Renal cortex interstitium (tissue), 11 donors: ENCODE measurements at regions not wholly inside any gene's neighbourhood (a gene's known extent, or its start where the extent isn't known, plus 50 kb on each side); places are given as distances from the start of the nearest gene placed in this dataset.

Experiments used
- DNase-seq, 11 donors: peaks; one replicate each; pipeline ENCODE4 v3.0.0-alpha.2; 2013; ENCODE audit warnings: low read depth in 9 of 11, low spot score in 4 of 11; ENCODE audit errors: extremely low read depth in 1 of 11

- no peak for DNase-seq
These were observed 224.1 kb downstream of the ACTL7B start for GRCh38 chr9:108631496-108632285.

GRCh38 chr9:108628316-108628715 is 227.5 kb downstream of the ACTL7B start:
- DNase-seq = no peak

- no peak for DNase-seq
These were observed 229.0 kb downstream of the ACTL7B start for GRCh38 chr9:108626743-108627142.

- no peak for DNase-seq
These were observed 233.6 kb downstream of the ACTL7B start for GRCh38 chr9:108621991-108622855.

GRCh38 chr9:108620767-108621166 is 235.0 kb downstream of the ACTL7B start:
- DNase-seq = no peak

- DNase-seq = no peak
These were observed 236.8 kb downstream of the ACTL7B start for GRCh38 chr9:108618906-108619550.

GRCh38 chr9:108617676-108618075 is 238.1 kb downstream of the ACTL7B start:
- DNase-seq = no peak

- DNase-seq = no peak
These were observed 240.6 kb downstream of the ACTL7B start for GRCh38 chr9:108615152-108615551.

GRCh38 chr9:108612513-108612912 is 243.3 kb downstream of the ACTL7B start:
- DNase-seq = no peak

- DNase-seq = no peak
These were observed 245.9 kb downstream of the ACTL7B start for GRCh38 chr9:108609897-108610253.

GRCh38 chr9:108609227-108609896 is 246.4 kb downstream of the ACTL7B start:
- no peak for DNase-seq

- no peak for DNase-seq
These were observed 248.2 kb downstream of the ACTL7B start for GRCh38 chr9:108607607-108608006.

- no peak for DNase-seq
These were observed 249.4 kb downstream of the ACTL7B start for GRCh38 chr9:108606401-108606800.

- no peak for DNase-seq
These were observed 252.6 kb downstream of the ACTL7B start for GRCh38 chr9:108603141-108603540.

- DNase-seq = no peak
These were observed 254.9 kb downstream of the ACTL7B start for GRCh38 chr9:108600896-108601295.

GRCh38 chr9:108599571-108599970 is 256.2 kb downstream of the ACTL7B start:
- DNase-seq = no peak

GRCh38 chr9:108591121-108591520 is 264.7 kb downstream of the ACTL7B start:
- DNase-seq = no peak

GRCh38 chr9:108588246-108588645 is 267.5 kb downstream of the ACTL7B start:
- DNase-seq = no peak

GRCh38 chr9:108586471-108587139 is 269.2 kb downstream of the ACTL7B start:
- no peak for DNase-seq
